Stimulated activated memory B cell treated with anti-CD40 and anti-IgM and Interleukin-4, amounts not matched to agents 10 μg/mL and 1 μg/mL and 100 μg/mL, for 72 hours (primary cell): ENCODE measurements at regions not wholly inside any gene's neighbourhood (a gene's known extent, or its start where the extent isn't known, plus 50 kb on each side); places are given as distances from the start of the nearest gene placed in this dataset.
"Not testable (repeated sequence)": the region's sequence is repeated elsewhere in the genome, so short reads cannot be mapped to it uniquely, and the experiment has no call there.

Experiments used
- ATAC-seq: fragments of 150-1000 bp; cut with Tn5 transposase; 2 replicates; pipeline ENCODE4 v1.10.0; 2021
- H3K27ac Mint-ChIP-seq: one replicate; pipeline ENCODE4 v1.8.0; 2022; ENCODE audit warnings: mild to moderate bottlenecking, mixed read lengths
- H3K27me3 Mint-ChIP-seq: one replicate; pipeline ENCODE4 v1.8.0; 2022; ENCODE audit warnings: mixed read lengths
- H3K36me3 Mint-ChIP-seq: one replicate; pipeline ENCODE4 v1.8.0; 2022; ENCODE audit warnings: mixed read lengths
- H3K4me1 Mint-ChIP-seq: one replicate; pipeline ENCODE4 v1.8.0; 2022; ENCODE audit warnings: mixed read lengths
- H3K4me3 Mint-ChIP-seq: one replicate; pipeline ENCODE4 v1.8.0; 2022; ENCODE audit warnings: mild to moderate bottlenecking, moderate library complexity, mixed read lengths
- H3K9me3 Mint-ChIP-seq: one replicate; pipeline ENCODE4 v1.8.0; 2022; ENCODE audit warnings: mixed read lengths

DNA sequence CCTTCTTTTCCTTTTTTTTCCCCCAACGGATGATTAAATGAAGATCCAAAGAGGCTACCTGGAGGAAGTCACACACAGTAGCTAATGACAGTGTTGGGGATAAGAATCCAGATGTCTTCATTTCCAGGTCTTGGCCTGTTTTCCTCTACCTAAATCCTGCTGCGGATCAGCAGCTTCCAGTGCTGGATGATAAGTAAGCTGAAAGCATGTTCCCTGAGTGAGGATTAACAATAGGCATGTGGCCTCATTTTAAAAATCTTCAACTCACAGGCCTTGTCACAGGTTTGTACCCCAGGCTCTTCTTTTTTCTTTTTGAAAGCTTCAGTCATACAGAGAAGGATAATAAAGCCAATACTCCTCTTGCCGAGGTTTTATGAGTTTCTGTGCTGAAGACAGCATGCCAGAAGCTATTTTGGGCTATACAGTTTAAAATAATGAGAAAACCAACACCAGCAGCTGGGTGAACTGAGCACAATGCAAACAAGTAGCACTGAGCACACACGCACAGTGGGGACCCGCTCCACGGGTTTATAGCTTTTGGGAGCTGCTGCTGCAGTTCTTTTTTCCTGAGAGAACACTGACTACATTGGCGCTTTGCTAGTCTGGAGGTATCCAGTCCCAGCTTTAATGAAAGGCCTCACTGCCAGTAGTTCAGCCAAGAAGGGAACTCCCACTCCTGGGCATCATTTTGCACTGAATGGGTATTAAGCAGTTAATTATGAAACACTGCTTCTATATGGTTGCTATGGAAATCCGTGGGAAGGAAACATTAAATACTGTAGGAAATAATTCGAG lies 184.2 kb upstream of the CTSO start:
- peaks cover 2% of the 10 kb centered on the region for H3K9me3 Mint-ChIP-seq
- no peaks in the 10 kb centered on the region for H3K27me3 Mint-ChIP-seq
- no peak for ATAC-seq
- no peaks in the 10 kb centered on the region for H3K4me1 Mint-ChIP-seq
- H3K27ac Mint-ChIP-seq, result no peak overlapping the region
- H3K36me3 Mint-ChIP-seq, result no peaks in the 10 kb centered on the region
- no peak overlapping the region for H3K4me3 Mint-ChIP-seq

DNA sequence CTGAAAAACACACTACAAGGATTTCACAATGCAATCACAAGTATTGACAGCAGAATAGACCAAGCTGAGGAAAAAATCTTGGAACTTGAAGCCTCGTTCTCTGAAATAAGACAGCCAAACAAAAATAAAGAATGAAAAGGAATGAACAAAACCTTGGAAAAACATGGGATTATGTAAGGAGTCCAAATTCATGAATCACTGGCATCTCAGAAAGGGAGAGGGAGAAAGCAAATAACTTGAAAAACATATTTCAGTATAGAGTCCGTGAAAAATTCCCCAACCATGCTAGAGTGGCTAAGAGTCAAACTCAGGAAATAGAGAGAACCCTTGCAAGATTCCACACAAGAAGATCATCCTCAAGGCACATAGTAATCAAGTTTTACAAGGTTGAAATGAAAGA lies 178.5 kb upstream of the CTSO start:
- Mint-ChIP-seq H3K9me3 (peaks cover 7% of the 10 kb centered on the region), H3K36me3 (no peaks in the 10 kb centered on the region), H3K27me3 (no peaks in the 10 kb centered on the region), H3K4me1 (no peaks in the 10 kb centered on the region), H3K27ac (no peak overlapping the region), H3K4me3 (no peak overlapping the region)
- no peak for ATAC-seq

GRCh38 chr4:156128616-156129015 lies 174.9 kb upstream of the CTSO start:
- no peak for ATAC-seq
- no peak overlapping the region for H3K27ac Mint-ChIP-seq
- no peaks in the 10 kb centered on the region for H3K36me3 Mint-ChIP-seq

GRCh38 chr4:156118507-156119220 lies 165.0 kb upstream of the CTSO start:
- Mint-ChIP-seq H3K36me3 (no peaks in the 10 kb centered on the region), H3K4me3 (no peak overlapping the region), H3K9me3 (no peaks in the 10 kb centered on the region), H3K4me1 (no peaks in the 10 kb centered on the region), H3K27ac (no peak overlapping the region), H3K27me3 (no peaks in the 10 kb centered on the region)
- ATAC-seq, result no peak

More at GRCh38 chr4:156128616-156129015, 174.9 kb upstream of the CTSO start:
- no peak overlapping the region for H3K4me3 Mint-ChIP-seq
- H3K27me3 Mint-ChIP-seq, result no peaks in the 10 kb centered on the region
- peaks cover 7% of the 10 kb centered on the region for H3K9me3 Mint-ChIP-seq
- no peaks in the 10 kb centered on the region for H3K4me1 Mint-ChIP-seq

GRCh38 chr4:156117743-156118142 lies 164.1 kb upstream of the CTSO start:
- no peak overlapping the region for H3K27ac Mint-ChIP-seq
- no peaks in the 10 kb centered on the region for H3K36me3 Mint-ChIP-seq
- no peaks in the 10 kb centered on the region for H3K27me3 Mint-ChIP-seq
- no peaks in the 10 kb centered on the region for H3K4me1 Mint-ChIP-seq
- ATAC-seq, result no peak
- no peak overlapping the region for H3K4me3 Mint-ChIP-seq
- H3K9me3 Mint-ChIP-seq, result no peaks in the 10 kb centered on the region

DNA sequence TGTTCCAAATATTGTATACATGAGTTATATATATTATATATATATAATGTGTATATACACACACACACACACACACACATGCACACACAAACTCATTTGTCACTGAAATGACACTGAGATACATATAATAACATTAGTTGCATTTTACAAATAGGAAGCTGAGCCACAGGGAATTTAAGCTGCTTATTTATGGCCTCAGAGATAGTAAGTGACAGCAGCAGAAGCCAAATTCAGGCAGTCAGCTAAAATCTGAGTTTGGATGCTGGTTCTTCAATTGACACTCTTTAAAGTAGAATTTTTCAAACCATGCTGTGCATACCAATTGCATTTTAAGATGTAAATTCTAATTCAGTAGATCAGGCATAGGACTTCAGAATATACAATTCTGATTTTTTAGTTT lies 163.3 kb upstream of the CTSO start:
- Mint-ChIP-seq H3K9me3 (no peaks in the 10 kb centered on the region), H3K27me3 (no peaks in the 10 kb centered on the region), H3K4me3 (no peak overlapping the region), H3K36me3 (no peaks in the 10 kb centered on the region), H3K4me1 (no peaks in the 10 kb centered on the region), H3K27ac (no peak overlapping the region)
- no peak for ATAC-seq

DNA sequence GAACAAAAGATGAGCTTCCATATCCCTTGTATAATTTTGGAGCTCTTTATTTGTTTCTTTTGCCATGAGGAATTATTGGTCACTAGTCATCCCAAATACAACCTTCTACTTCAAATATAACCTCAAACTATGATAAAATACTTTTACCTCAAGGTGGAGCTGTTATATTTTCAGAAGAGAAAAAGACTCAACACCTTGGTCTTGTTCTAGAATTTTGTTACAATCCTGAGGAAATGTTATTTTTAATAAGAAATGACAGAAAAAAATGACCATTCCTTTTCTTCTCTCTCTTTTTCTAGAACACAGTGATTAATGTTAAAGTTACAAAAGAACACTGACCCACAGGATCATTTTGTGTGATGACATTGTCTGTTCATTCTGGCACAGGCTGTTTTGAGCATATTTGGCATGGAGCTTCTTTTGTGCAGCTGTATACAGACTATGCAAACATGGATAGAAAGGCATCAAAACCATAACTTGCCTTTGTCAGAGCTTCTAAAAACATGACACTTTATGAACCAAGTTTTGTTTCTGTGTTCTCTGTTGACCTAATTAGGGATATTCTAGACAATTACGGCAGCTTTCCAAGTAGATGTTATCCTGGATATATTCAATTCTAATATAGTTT lies 159.6 kb upstream of the CTSO start:
- H3K36me3 Mint-ChIP-seq, result no peaks in the 10 kb centered on the region
- H3K4me1 Mint-ChIP-seq, result no peaks in the 10 kb centered on the region
- H3K9me3 Mint-ChIP-seq, result peaks cover 2% of the 10 kb centered on the region
- no peak overlapping the region for H3K27ac Mint-ChIP-seq
- no peak overlapping the region for H3K4me3 Mint-ChIP-seq
- no peaks in the 10 kb centered on the region for H3K27me3 Mint-ChIP-seq
- no peak for ATAC-seq

DNA sequence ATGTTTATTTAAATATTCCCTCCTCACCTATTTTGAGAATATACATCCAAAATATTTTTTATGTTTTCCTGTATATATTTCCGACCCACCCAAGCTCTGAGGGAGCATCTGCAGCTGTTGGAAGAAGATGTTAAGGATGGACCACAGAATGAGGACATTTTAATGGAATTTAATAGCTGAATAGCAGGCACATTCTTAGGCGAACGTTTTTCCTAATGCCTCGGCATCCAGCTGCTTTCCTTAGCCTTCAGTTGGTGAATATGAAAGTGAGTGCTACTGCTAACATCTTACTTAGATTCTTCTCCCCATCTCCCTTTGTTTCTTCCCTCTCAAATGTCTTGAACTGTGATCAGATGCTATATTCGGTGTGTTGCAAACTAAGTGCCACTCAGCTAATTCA lies 158.0 kb upstream of the CTSO start:
- H3K27me3 Mint-ChIP-seq, result no peaks in the 10 kb centered on the region
- no peaks in the 10 kb centered on the region for H3K36me3 Mint-ChIP-seq
- peaks cover 5% of the 10 kb centered on the region for H3K9me3 Mint-ChIP-seq
- H3K4me3 Mint-ChIP-seq, result no peak overlapping the region
- no peak overlapping the region for H3K27ac Mint-ChIP-seq
- no peak for ATAC-seq
- no peaks in the 10 kb centered on the region for H3K4me1 Mint-ChIP-seq

DNA sequence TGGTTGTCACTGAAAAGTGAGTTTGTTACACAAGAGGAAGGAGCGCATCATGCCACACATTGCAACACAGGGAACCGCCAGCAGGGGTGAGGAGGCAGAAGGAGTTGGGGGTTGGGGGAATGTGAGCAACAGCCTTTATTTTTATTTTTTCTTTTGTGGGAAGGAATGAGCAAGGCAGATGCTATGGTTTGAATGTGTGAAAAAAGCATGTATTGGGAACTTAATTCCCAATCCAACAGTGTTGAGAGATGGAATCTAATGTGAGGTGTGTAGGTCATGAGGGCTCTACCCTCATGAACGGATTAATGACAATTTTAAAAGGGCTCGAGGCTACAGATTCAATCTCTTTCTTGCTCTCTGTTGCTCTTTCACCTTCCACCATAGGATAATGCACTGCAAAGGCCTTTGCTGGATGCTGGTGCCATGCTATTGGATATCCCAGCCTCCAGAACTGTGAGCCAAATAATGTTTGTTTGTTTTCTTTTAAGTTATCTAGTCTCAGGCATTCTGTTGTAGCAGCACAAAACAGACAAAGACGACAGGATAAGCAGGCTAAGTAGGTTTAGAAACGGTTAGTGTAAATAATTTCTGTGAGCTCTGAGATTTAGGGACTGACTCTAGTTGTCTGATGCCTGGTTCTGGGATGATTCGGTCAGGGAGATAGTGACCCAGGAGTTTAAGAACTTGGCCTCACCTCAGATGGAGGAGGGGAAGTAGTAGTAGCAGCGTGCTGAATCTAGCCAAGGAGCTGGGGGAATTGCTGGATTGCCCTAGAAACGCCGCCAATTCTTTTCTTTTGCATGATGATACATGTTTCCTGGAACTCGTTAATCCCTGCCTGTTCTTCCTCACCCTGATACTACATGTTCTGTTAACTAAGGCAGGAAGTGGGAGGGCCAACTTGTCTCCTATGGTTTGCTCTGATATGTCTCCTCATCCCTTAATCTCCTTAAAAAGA lies 156.6 kb upstream of the CTSO start:
- no peaks in the 10 kb centered on the region for H3K4me1 Mint-ChIP-seq
- H3K27me3 Mint-ChIP-seq, result no peaks in the 10 kb centered on the region
- H3K9me3 Mint-ChIP-seq, result peaks cover 5% of the 10 kb centered on the region
- no peak overlapping the region for H3K4me3 Mint-ChIP-seq
- H3K36me3 Mint-ChIP-seq, result no peaks in the 10 kb centered on the region
- H3K27ac Mint-ChIP-seq, result no peak overlapping the region
- ATAC-seq, result no peak

DNA sequence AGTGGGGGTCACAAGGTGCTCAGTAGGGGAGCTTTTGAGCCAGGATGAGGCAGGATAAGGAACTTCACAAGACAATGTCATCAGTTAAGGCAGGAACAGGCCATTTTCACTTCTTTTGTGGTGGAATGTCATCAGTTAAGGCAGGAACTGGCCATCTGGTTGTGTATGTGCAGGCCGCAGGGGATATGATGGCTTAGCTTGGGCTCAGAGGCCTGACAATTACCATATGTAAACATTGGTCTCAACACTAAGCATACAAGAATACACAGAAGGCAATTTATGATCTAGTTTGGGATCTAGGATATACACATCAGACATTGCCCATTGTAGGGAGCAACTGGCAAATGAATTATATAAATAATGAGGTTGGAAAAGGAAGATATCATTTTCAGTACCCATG lies 155.4 kb upstream of the CTSO start:
- H3K27me3 Mint-ChIP-seq, H3K4me3 Mint-ChIP-seq, H3K36me3 Mint-ChIP-seq, H3K9me3 Mint-ChIP-seq, ATAC-seq, H3K27ac Mint-ChIP-seq, H3K4me1 Mint-ChIP-seq: not testable (repeated sequence)

DNA sequence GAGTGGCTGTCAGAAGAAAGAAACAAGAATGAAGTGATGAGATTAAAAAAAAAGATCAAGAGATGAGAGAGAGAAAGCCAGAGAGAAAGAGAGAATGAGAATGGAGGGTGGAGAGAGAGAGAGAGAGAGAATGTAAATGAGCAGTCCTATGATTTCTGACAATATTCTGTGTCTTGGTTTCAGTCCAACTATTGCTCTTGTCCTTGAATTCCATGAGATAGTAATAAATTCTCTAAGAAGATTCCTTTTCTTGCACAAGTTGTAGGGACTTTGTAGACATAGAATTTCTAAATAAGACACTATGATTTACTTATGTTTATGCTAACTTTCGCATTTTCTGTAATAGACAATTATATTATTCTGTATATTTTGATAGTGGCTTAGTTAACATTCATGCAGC lies 149.6 kb upstream of the CTSO start:
- H3K36me3 Mint-ChIP-seq, result no peaks in the 10 kb centered on the region
- no peaks in the 10 kb centered on the region for H3K4me1 Mint-ChIP-seq
- no peak for ATAC-seq
- H3K27ac Mint-ChIP-seq, result no peak overlapping the region
- no peaks in the 10 kb centered on the region for H3K27me3 Mint-ChIP-seq
- no peak overlapping the region for H3K4me3 Mint-ChIP-seq
- H3K9me3 Mint-ChIP-seq, result peaks cover 3% of the 10 kb centered on the region

DNA sequence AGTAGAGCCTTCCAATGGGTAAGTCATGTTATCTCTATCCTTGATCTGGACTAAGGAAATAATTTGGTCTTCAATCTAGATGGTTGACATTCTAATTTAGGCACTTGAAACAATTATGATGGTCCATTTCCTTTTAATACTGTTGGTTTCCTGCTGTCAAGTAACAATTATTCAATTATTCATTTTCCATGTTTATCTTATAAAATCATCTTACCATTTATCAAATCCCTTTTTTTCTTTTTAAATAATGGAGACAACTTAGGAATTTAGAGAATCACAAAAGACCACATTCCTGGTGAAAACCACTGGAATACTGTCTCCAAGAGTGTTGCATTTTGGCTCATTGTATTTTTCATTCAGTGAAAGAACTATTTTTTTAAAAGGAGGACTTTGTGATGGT lies 148.7 kb upstream of the CTSO start:
- H3K9me3 Mint-ChIP-seq, result no peaks in the 10 kb centered on the region
- no peak overlapping the region for H3K27ac Mint-ChIP-seq
- ATAC-seq, result no peak
- no peaks in the 10 kb centered on the region for H3K36me3 Mint-ChIP-seq
- no peaks in the 10 kb centered on the region for H3K4me1 Mint-ChIP-seq
- H3K4me3 Mint-ChIP-seq, result no peak overlapping the region
- H3K27me3 Mint-ChIP-seq, result no peaks in the 10 kb centered on the region

GRCh38 chr4:156101571-156101970 lies 147.9 kb upstream of the CTSO start:
- Mint-ChIP-seq H3K4me3 (no peak overlapping the region), H3K9me3 (no peaks in the 10 kb centered on the region), H3K27me3 (no peaks in the 10 kb centered on the region), H3K4me1 (no peaks in the 10 kb centered on the region), H3K27ac (no peak overlapping the region), H3K36me3 (no peaks in the 10 kb centered on the region)
- no peak for ATAC-seq

- ATAC-seq, result no peak
- Mint-ChIP-seq H3K4me1 (no peaks in the 10 kb centered on the region), H3K27ac (no peak overlapping the region), H3K36me3 (no peaks in the 10 kb centered on the region), H3K27me3 (no peaks in the 10 kb centered on the region), H3K9me3 (no peaks in the 10 kb centered on the region), H3K4me3 (no peak overlapping the region)
Measured at GRCh38 chr4:156100651-156101050, 147.0 kb upstream of the CTSO start.

DNA sequence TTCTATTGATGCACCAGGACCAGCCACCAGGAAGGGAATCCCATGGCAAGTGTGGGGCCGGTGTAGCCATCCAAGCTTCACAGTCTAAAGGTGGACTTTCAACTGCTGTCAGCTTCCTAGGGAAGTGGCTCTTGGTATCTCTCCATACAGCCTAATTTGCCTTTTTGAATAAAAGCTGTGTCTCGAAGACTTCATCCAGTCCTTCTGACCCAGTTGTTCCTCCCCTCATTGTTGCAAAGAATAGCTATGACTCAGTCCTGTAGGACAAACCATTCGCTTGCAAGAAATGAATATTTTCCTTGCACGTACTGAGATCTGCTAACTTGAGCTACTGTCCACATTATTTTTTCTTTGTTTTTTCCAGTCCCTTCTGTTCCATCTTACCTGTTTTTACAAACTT lies 145.1 kb upstream of the CTSO start:
- Mint-ChIP-seq H3K27me3 (no peaks in the 10 kb centered on the region), H3K36me3 (no peaks in the 10 kb centered on the region), H3K4me1 (no peaks in the 10 kb centered on the region), H3K9me3 (no peaks in the 10 kb centered on the region), H3K4me3 (no peak overlapping the region), H3K27ac (no peak overlapping the region)
- ATAC-seq, result no peak
